GM12878 (cell line): ENCODE measurements at regions not wholly inside any gene's neighbourhood (a gene's known extent, or its start where the extent isn't known, plus 50 kb on each side); places are given as distances from the start of the nearest gene placed in this dataset.

Source experiments
- ATAC-seq: fragments of 200-7000 bp; cut with Tn5 transposase; 3 replicates; pipeline ENCODE4 v1.9.1; 2020; ENCODE audit warnings: mild to moderate bottlenecking, moderate library complexity
- BruUV-seq: library from RNA; stranded (reverse); fragments of 400-500 nt; replicated peaks from 2 replicates; lab custom pipeline; 2021; lab: Mats Ljungman, UMichigan
- CTCF ChIA-PET: fragments of 300-600 bp; sonication (Branson Sonifier 250); formaldehyde crosslinking; extraction: SDS; loops from one replicate; lab custom pipeline; 2021; ENCODE audit warnings: inconsistent platforms; lab: Yijun Ruan, JAX
- POLR2A ChIA-PET: fragments of 350-600 bp; formaldehyde crosslinking; extraction: SDS; loops from one replicate; lab custom pipeline; 2021; ENCODE audit warnings: inconsistent platforms; lab: Charles Lee
- RAD21 ChIA-PET: fragments of 300-600 bp; sonication (Branson Sonifier 250); formaldehyde crosslinking; loops from one replicate; lab custom pipeline; 2023; ENCODE audit warnings: antibody characterized with exemption; ENCODE audit not compliant: unreplicated experiment; lab: Charles Lee
- SMC1A ChIA-PET: fragments of 300-600 bp; sonication (Branson Sonifier 250); formaldehyde crosslinking; loops from one replicate; lab custom pipeline; 2023; ENCODE audit not compliant: unreplicated experiment, uncharacterized antibody; lab: Charles Lee
- DNase-seq: peaks from one replicate; pipeline ENCODE4 v3.0.0-alpha.2; 2011; ENCODE audit warnings: low read depth, low spot score
- FAIRE-seq: peaks from 3 replicates; lab custom pipeline; 2011; peaks lifted over from hg19 to GRCh38; lab: Jason Lieb, UNC
- H2AFZ ChIP-seq: 2 replicates; pipeline ENCODE4 v1.6.0; 2011; ENCODE audit warnings: low read depth, low read length, control low read depth; ENCODE audit not compliant: control insufficient read depth
- H3K27ac ChIP-seq: 2 replicates; pipeline ENCODE4 v1.5.1; 2011; ENCODE audit warnings: control low read depth; ENCODE audit not compliant: control insufficient read depth, insufficient read depth
- H3K27me3 ChIP-seq, 2 experiments: replicated peaks in 1 of 2; 2 replicates each; pipeline versions ENCODE4 v1.6.0 to v1.6.1; 2011; ENCODE audit warnings: low read length in 1 of 2; ENCODE audit not compliant: control insufficient read depth in 2 of 2, insufficient read depth in 2 of 2
- H3K36me3 ChIP-seq, 2 experiments: 2 replicates each; pipeline ENCODE4 v1.5.1; 2011; ENCODE audit warnings: low read length in 1 of 2; ENCODE audit not compliant: control insufficient read depth in 2 of 2, insufficient read depth in 2 of 2
- H3K4me1 ChIP-seq: 2 replicates; pipeline ENCODE4 v1.6.1; 2011; ENCODE audit warnings: mild to moderate bottlenecking, low read length, moderate library complexity, mixed read lengths; ENCODE audit not compliant: control insufficient read depth, insufficient read depth
- H3K4me2 ChIP-seq: 2 replicates; pipeline ENCODE4 v1.6.0; 2011; ENCODE audit warnings: control low read depth; ENCODE audit not compliant: control insufficient read depth, insufficient read depth
- H3K4me3 ChIP-seq: fragments of 200-600 bp; sonication (generic); 2 replicates; pipeline ENCODE4 v1.5.1; 2016
- H3K79me2 ChIP-seq: 2 replicates; pipeline ENCODE4 v1.6.0; 2011; ENCODE audit warnings: low read length; ENCODE audit not compliant: control insufficient read depth, insufficient read depth
- H3K9ac ChIP-seq: 2 replicates; pipeline ENCODE4 v1.8.0; 2011; ENCODE audit warnings: low read length, control low read depth, mixed read lengths; ENCODE audit not compliant: control insufficient read depth, insufficient read depth
- H3K9me3 ChIP-seq: replicated peaks from 3 replicates; pipeline ENCODE4 v1.5.1; 2011; ENCODE audit warnings: mild to moderate bottlenecking, low read length; ENCODE audit not compliant: control insufficient read depth, insufficient read depth
- H4K20me1 ChIP-seq: 2 replicates; pipeline ENCODE4 v1.6.0; 2011; ENCODE audit not compliant: control insufficient read depth, insufficient read depth
- EP300 ChIP-seq, 2 experiments: fragments of 150-350 bp in 1 of 2; IDR thresholded peaks; 2 replicates each; pipeline ENCODE4 v1.6.1; 2011 to 2012; ENCODE audit warnings: low read depth in 2 of 2, low read length in 2 of 2, borderline replicate concordance in 1 of 2, improper control_type of control experiment in 1 of 2, inconsistent platforms in 1 of 2; ENCODE audit not compliant: control insufficient read depth in 1 of 2
- NBN ChIP-seq: fragments of 450-650 bp; IDR thresholded peaks from 2 replicates; pipeline ENCODE4 v1.6.1; 2016
- PAX5 ChIP-seq: IDR thresholded peaks from 2 replicates; pipeline ENCODE4 v1.6.1; 2011; ENCODE audit warnings: low read depth, low read length, borderline replicate concordance
- SP1 ChIP-seq: IDR thresholded peaks from one replicate; pipeline ENCODE4 v1.6.1; 2011; ENCODE audit warnings: low read depth, low read length
- SREBF2 ChIP-seq: IDR thresholded peaks from 2 replicates; pipeline ENCODE4 v1.6.1; 2012; ENCODE audit warnings: mild to moderate bottlenecking, low read length
- TAF1 ChIP-seq: IDR thresholded peaks from 2 replicates; pipeline ENCODE4 v1.6.1; 2011; ENCODE audit warnings: mild to moderate bottlenecking, low read depth, low read length, borderline replicate concordance
- TCF7 ChIP-seq: IDR thresholded peaks from 2 replicates; pipeline ENCODE4 v1.6.1; 2014; ENCODE audit warnings: antibody characterized with exemption, borderline replicate concordance
- WGBS: methylation state at CpG from one replicate; pipeline ENCODE4 v1.1.6; 2016; ENCODE audit warnings: low lambda C conversion rate; ENCODE audit not compliant: insufficient replicate concordance, insufficient coverage; ENCODE audit errors: missing lambda C conversion rate; 5-methylcytosine and 5-hydroxymethylcytosine counted together
- in situ Hi-C: fragments of 300-500 bp; cut with MboI; formaldehyde crosslinking; loops from 9 replicates; pipeline ENCODE4 v1.14.3; 2018; ENCODE audit warnings: mixed read lengths
- intact Hi-C: fragments of 100-400 bp; cut with micrococcal nuclease; formaldehyde crosslinking; loops from one replicate; pipeline ENCODE4 v1.14.2; 2022; ENCODE audit not compliant: unreplicated experiment
- TF ChIP-seq, protein P1 (sequence below): fragments of 450-650 bp; formaldehyde crosslinking; IDR thresholded peaks from 2 replicates; pipeline ENCODE4 v1.4.0; 2022; ENCODE audit warnings: mild to moderate bottlenecking, moderate library complexity
- TF ChIP-seq, protein P2 (sequence below): IDR thresholded peaks from 2 replicates; pipeline ENCODE4 v1.6.1; 2011; ENCODE audit warnings: mild to moderate bottlenecking, low read depth, low read length, moderate library complexity; ENCODE audit not compliant: insufficient replicate concordance
- TF ChIP-seq, protein P3 (sequence below): fragments of 150-350 bp; IDR thresholded peaks from 2 replicates; pipeline ENCODE4 v1.6.1; 2014; ENCODE audit warnings: mild to moderate bottlenecking, low read depth, low read length
- TF ChIP-seq, protein P4 (sequence below): fragments of 450-650 bp; IDR thresholded peaks from 2 replicates; pipeline ENCODE4 v1.6.1; 2018; ENCODE audit warnings: mild to moderate bottlenecking, low read depth, moderate library complexity; ENCODE audit not compliant: partially characterized antibody
- TF ChIP-seq, protein P5 (sequence below): fragments of 450-650 bp; IDR thresholded peaks from 2 replicates; pipeline ENCODE4 v1.6.1; 2017; ENCODE audit warnings: low read depth, mild to moderate bottlenecking, moderate library complexity

DNA sequence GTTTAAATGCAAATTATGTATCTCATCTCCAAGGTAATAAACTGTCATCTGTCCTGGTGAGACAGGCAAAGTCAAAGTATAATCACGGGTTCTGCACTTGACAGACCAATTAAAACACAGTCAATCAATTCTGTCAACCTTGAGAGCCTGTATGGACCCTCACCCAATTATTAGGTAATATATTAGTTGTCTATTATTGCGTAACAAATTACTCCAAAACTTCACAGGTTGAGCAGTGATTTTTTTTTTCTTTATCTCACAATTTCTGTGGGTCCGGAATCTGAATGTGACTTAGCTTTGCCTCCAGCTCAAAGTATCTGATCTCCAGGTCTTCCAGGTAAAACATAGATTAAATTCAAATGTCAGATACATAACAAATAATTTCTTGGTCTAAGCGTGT is 707.4 kb upstream of the ARGLU1 start (continued):
- TF ChIP-seq, protein P1, sequence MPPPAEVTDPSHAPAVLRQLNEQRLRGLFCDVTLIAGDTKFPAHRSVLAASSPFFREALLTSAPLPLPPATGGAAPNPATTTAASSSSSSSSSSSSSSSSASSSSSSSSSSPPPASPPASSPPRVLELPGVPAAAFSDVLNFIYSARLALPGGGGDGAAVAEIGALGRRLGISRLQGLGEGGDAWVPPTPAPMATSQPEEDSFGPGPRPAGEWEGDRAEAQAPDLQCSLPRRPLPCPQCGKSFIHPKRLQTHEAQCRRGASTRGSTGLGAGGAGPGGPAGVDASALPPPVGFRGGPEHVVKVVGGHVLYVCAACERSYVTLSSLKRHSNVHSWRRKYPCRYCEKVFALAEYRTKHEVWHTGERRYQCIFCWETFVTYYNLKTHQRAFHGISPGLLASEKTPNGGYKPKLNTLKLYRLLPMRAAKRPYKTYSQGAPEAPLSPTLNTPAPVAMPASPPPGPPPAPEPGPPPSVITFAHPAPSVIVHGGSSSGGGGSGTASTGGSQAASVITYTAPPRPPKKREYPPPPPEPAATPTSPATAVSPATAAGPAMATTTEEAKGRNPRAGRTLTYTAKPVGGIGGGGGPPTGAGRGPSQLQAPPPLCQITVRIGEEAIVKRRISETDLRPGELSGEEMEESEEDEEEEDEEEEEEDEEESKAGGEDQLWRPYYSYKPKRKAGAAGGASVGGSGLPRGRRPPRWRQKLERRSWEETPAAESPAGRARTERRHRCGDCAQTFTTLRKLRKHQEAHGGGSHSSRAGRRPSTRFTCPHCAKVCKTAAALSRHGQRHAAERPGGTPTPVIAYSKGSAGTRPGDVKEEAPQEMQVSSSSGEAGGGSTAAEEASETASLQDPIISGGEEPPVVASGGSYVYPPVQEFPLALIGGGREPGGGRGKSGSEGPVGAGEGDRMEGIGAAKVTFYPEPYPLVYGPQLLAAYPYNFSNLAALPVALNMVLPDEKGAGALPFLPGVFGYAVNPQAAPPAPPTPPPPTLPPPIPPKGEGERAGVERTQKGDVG (CRISPR knock-in tag) = no peak
- TF ChIP-seq TAF1 = no peak

DNA sequence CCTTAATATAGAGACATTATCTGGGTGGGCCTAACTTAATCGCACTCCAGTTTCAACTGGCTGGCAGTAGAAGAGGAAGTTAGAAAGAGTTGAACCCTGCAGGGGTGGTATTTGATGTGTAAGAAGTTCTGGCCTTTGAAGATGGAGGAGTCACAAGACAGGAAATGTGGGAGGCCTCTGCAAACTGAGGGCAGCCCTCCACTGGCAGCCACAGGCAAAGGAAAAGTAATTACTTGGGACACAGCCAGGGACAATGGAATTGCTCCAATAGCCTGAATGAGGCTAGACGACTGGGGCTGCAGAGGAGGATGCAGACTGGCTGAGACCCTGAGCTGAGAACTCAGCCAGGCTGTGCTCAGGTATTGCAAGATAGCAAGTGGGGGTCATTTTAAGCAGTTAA is 703.3 kb upstream of the ARGLU1 start:
- Histone ChIP-seq H4K20me1 (no peaks in the 10 kb centered on the region), H3K9ac (no peak overlapping the region), H3K4me3 (no peak overlapping the region), H3K27me3 (no peaks in the 10 kb centered on the region), H3K4me1 (no peaks in the 10 kb centered on the region), H3K4me2 (no peak overlapping the region), H3K36me3 (no peaks in the 10 kb centered on the region), H2AFZ (no peak overlapping the region), H3K79me2 (no peaks in the 10 kb centered on the region), H3K9me3 (no peaks in the 10 kb centered on the region), H3K27ac (no peak overlapping the region)
- no peak for DNase-seq
- no peak for ATAC-seq
- FAIRE-seq = no peak
- no TSS peak for BruUV-seq
- ChIA-PET POLR2A (no interaction called here), CTCF (no interaction called here), RAD21 (no interaction called here), SMC1A (interaction anchor here (1.1 kb wide), 1 partner anchor 20 kb away, joined by 3 read pairs; no protein-coding TSS in a partner anchor)
- 36% methylated on average over 2 of the region's 2 CpGs for WGBS
- in situ Hi-C loops (no loop called here), intact Hi-C loops (no loop called here)
- TF ChIP-seq, protein P2, sequence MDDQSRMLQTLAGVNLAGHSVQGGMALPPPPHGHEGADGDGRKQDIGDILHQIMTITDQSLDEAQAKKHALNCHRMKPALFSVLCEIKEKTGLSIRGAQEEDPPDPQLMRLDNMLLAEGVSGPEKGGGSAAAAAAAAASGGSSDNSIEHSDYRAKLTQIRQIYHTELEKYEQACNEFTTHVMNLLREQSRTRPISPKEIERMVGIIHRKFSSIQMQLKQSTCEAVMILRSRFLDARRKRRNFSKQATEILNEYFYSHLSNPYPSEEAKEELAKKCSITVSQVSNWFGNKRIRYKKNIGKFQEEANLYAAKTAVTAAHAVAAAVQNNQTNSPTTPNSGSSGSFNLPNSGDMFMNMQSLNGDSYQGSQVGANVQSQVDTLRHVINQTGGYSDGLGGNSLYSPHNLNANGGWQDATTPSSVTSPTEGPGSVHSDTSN = no peak
- TF ChIP-seq EP300 (IDR thresholded peaks at IDR 0.05; ENCODE audit: borderline replicate concordance in 1 of 2, control insufficient read depth in 1 of 2, low read depth in 2 of 2, low read length in 2 of 2) (no peak), TCF7 (no peak), PAX5 (no peak), SREBF2 (no peak), NBN (no peak), SP1 (no peak)
- TF ChIP-seq, protein P3, sequence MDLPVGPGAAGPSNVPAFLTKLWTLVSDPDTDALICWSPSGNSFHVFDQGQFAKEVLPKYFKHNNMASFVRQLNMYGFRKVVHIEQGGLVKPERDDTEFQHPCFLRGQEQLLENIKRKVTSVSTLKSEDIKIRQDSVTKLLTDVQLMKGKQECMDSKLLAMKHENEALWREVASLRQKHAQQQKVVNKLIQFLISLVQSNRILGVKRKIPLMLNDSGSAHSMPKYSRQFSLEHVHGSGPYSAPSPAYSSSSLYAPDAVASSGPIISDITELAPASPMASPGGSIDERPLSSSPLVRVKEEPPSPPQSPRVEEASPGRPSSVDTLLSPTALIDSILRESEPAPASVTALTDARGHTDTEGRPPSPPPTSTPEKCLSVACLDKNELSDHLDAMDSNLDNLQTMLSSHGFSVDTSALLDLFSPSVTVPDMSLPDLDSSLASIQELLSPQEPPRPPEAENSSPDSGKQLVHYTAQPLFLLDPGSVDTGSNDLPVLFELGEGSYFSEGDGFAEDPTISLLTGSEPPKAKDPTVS = no peak
- TF ChIP-seq, protein P4, sequence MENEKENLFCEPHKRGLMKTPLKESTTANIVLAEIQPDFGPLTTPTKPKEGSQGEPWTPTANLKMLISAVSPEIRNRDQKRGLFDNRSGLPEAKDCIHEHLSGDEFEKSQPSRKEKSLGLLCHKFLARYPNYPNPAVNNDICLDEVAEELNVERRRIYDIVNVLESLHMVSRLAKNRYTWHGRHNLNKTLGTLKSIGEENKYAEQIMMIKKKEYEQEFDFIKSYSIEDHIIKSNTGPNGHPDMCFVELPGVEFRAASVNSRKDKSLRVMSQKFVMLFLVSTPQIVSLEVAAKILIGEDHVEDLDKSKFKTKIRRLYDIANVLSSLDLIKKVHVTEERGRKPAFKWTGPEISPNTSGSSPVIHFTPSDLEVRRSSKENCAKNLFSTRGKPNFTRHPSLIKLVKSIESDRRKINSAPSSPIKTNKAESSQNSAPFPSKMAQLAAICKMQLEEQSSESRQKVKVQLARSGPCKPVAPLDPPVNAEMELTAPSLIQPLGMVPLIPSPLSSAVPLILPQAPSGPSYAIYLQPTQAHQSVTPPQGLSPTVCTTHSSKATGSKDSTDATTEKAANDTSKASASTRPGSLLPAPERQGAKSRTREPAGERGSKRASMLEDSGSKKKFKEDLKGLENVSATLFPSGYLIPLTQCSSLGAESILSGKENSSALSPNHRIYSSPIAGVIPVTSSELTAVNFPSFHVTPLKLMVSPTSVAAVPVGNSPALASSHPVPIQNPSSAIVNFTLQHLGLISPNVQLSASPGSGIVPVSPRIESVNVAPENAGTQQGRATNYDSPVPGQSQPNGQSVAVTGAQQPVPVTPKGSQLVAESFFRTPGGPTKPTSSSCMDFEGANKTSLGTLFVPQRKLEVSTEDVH = no peak
- TF ChIP-seq, protein P5, sequence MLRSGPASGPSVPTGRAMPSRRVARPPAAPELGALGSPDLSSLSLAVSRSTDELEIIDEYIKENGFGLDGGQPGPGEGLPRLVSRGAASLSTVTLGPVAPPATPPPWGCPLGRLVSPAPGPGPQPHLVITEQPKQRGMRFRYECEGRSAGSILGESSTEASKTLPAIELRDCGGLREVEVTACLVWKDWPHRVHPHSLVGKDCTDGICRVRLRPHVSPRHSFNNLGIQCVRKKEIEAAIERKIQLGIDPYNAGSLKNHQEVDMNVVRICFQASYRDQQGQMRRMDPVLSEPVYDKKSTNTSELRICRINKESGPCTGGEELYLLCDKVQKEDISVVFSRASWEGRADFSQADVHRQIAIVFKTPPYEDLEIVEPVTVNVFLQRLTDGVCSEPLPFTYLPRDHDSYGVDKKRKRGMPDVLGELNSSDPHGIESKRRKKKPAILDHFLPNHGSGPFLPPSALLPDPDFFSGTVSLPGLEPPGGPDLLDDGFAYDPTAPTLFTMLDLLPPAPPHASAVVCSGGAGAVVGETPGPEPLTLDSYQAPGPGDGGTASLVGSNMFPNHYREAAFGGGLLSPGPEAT = no peak
